ENCODE measurements at regions not wholly inside any gene's neighbourhood (a gene's known extent, or its start where the extent isn't known, plus 50 kb on each side); places are given as distances from the start of the nearest gene placed in this dataset.

GRCh38 chr12:100718187-100718586, 76.4 kb upstream of the ANO4 start:
- TF ChIP-seq, protein P1, sequence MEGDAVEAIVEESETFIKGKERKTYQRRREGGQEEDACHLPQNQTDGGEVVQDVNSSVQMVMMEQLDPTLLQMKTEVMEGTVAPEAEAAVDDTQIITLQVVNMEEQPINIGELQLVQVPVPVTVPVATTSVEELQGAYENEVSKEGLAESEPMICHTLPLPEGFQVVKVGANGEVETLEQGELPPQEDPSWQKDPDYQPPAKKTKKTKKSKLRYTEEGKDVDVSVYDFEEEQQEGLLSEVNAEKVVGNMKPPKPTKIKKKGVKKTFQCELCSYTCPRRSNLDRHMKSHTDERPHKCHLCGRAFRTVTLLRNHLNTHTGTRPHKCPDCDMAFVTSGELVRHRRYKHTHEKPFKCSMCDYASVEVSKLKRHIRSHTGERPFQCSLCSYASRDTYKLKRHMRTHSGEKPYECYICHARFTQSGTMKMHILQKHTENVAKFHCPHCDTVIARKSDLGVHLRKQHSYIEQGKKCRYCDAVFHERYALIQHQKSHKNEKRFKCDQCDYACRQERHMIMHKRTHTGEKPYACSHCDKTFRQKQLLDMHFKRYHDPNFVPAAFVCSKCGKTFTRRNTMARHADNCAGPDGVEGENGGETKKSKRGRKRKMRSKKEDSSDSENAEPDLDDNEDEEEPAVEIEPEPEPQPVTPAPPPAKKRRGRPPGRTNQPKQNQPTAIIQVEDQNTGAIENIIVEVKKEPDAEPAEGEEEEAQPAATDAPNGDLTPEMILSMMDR (IDR thresholded peaks at IDR 0.05), result no peak

DNA sequence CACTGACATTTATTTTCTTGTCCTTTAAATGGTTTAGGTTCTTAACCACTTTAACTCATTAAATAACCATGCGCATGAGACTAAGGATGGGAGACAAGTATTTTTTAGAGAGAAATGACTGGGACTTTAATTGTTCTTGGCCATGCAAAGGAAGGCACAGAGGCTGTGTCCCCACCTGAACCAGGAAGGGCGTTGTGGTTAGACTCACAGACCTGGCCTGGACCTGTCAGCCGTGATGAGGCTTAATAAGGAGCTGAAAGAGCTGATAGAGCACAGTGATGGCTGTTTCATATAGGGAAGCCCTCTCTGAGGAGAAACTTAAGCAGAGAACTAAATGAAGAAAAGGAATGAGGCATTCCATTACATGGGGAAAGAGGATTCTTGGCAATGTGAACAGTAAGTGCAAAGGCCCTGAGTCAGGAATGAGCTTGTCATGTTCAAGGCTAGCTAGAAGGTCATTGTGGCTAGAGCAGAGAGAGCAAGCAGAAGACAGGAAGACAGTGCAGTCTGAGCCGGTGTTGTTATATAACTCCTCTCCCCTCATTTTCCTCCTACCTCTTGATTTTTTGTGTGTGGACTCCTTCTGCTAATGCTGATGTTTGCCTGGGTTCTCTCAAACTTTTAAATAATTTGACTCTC, 74.4 kb upstream of the ANO4 start:
- TF ChIP-seq, protein P1 (IDR thresholded peaks at IDR 0.05), result no peak

DNA sequence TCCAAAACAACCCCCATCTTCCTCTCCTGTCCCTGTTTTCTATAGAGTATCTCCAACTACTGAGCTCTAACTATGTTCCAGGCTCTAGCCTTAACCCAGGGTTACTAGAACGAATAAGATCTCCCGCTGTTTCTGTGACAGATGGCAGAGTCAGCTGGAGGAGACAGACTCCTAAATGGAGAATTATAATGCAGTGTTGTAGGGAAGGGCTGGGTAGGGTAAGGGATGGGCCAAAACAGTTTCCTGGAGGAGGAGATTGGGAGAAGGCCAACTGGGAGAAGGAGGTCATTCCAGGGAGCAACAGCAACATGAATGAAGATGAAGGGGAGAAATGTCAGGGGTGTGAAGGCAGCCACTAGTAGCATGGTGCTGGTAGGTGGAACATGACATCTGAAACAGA, 73.4 kb upstream of the ANO4 start:
- TF ChIP-seq, protein P1 (IDR thresholded peaks at IDR 0.05), result no peak

DNA sequence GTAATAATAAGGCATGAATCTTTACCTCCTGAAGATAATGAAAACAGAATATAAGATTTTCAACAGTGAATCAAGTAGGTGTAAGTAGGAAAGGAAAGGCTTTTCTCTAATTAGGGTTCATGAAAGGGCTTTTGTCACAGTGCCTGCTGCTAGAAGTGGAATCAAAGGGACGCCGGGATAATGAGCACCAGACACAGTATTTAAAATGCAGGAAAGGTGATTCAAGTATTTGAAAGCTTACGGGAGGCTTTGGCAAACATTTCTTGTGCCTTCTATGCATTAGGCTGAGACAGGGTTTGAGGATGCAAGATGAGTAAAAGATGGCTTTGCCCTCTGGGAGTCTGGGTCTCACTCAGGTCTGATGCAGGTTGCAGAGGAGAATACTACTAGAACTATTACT, 70.5 kb upstream of the ANO4 start:
- TF ChIP-seq, protein P1 (IDR thresholded peaks at IDR 0.05), result no peak

- TF ChIP-seq, protein P1 (IDR thresholded peaks at IDR 0.05), result peak; percentile 76
These were observed 60.6 kb upstream of the ANO4 start for GRCh38 chr12:100733817-100734593.

DNA sequence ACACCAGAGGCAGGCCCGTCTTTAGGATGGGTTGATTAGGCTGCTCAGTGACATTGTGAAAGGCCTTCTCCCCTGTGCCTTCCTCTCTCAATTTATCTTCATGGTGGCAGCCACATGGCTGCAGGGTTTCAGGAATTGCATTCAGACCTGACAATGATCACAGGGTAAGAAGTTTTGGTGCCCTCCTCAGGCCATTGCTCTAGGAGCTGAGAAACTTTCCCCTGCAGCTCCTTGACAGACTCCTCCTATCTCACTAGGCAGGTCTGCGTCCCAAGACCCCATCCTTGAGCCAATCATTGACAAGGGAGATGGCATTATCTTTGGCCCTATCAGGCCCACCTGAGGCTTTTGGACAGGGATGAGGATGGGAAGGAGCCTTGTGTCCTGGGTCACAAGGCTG, 57.4 kb upstream of the ANO4 start:
- TF ChIP-seq, protein P1 (IDR thresholded peaks at IDR 0.05), result no peak

DNA sequence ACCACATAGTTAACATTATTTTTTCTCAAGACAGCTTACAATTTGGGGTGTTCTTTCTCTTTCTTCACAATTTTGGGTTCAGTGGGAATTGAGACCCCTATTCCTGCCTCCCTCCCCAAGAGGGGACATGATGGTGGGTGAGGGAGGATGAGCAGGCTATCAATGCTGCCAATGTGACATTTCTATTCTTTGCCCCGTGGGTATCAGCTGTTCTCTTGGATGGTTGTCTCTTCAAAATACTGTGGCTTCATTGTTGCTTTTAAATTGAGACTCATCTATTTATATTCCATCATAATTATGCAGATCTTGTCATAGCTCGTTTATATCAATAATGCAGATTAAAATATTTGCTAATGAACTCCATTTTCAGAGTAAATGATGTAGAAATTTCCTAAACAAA, 56.5 kb upstream of the ANO4 start:
- TF ChIP-seq, protein P1 (IDR thresholded peaks at IDR 0.05), result no peak

All from LNCAP (cell line).